GM23338 (cell line): ENCODE measurements at regions not wholly inside any gene's neighbourhood (a gene's known extent, or its start where the extent isn't known, plus 50 kb on each side); places are given as distances from the start of the nearest gene placed in this dataset.

Experiments
- CREB1 ChIP-seq: fragments of 250-450 bp; sonication (Bioruptor Pico); IDR thresholded peaks from 2 replicates; pipeline ENCODE4 v1.5.0; 2020; ENCODE audit warnings: low read depth, mild to moderate bottlenecking, moderate library complexity
- EZH2 ChIP-seq: fragments of 200-600 bp; sonication (generic); IDR thresholded peaks from one replicate; pipeline ENCODE4 v1.8.0; 2017; ENCODE audit warnings: antibody characterized with exemption, mild to moderate bottlenecking, low read depth; ENCODE audit not compliant: unreplicated experiment
- JUNB ChIP-seq: IDR thresholded peaks from one replicate; pipeline ENCODE4 v1.6.1; 2016; ENCODE audit warnings: antibody characterized with exemption; ENCODE audit not compliant: unreplicated experiment
- ZNF331 ChIP-seq: fragments of 250-450 bp; sonication (Bioruptor Pico); IDR thresholded peaks from 2 replicates; pipeline ENCODE4 v1.5.0; 2020; ENCODE audit warnings: low read depth, mild to moderate bottlenecking, moderate library complexity
- TF ChIP-seq, protein P1 (sequence below): IDR thresholded peaks from one replicate; pipeline ENCODE4 v1.6.1; 2018; ENCODE audit warnings: antibody characterized with exemption; ENCODE audit not compliant: unreplicated experiment
- TF ChIP-seq, protein P2 (sequence below), 2 experiments: fragments of 200-600 bp in 1 of 2; sonication (generic) in 1 of 2; conservative IDR thresholded peaks; 2 replicates each; pipeline versions ENCODE4 v1.5.1 to v1.6.1; 2016 to 2017; ENCODE audit warnings: antibody characterized with exemption in 2 of 2, low read depth in 2 of 2, mild to moderate bottlenecking in 2 of 2, moderate library complexity in 1 of 2

DNA sequence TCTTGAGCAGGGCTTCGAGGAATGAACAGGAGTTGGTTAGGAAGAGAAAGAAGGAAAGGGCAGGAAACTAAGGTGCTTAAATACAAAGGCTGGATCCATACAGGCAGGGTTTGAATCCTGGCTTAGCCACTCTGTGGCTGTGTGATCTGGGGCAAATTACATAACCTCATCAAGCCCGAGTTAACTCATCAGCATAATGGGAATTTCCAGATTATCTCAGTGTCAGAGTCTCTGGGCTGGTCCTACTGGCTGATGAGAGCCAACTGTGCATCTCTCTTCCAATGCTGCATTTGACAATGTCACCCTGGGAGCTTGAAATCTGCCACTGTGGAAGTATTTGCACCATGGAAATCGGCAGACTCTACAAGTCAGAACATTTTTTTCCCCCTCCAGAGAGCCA is 83.8 kb upstream of the SLC6A6 start:
- TF ChIP-seq, protein P1, sequence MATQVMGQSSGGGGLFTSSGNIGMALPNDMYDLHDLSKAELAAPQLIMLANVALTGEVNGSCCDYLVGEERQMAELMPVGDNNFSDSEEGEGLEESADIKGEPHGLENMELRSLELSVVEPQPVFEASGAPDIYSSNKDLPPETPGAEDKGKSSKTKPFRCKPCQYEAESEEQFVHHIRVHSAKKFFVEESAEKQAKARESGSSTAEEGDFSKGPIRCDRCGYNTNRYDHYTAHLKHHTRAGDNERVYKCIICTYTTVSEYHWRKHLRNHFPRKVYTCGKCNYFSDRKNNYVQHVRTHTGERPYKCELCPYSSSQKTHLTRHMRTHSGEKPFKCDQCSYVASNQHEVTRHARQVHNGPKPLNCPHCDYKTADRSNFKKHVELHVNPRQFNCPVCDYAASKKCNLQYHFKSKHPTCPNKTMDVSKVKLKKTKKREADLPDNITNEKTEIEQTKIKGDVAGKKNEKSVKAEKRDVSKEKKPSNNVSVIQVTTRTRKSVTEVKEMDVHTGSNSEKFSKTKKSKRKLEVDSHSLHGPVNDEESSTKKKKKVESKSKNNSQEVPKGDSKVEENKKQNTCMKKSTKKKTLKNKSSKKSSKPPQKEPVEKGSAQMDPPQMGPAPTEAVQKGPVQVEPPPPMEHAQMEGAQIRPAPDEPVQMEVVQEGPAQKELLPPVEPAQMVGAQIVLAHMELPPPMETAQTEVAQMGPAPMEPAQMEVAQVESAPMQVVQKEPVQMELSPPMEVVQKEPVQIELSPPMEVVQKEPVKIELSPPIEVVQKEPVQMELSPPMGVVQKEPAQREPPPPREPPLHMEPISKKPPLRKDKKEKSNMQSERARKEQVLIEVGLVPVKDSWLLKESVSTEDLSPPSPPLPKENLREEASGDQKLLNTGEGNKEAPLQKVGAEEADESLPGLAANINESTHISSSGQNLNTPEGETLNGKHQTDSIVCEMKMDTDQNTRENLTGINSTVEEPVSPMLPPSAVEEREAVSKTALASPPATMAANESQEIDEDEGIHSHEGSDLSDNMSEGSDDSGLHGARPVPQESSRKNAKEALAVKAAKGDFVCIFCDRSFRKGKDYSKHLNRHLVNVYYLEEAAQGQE = no peak
- TF ChIP-seq, protein P2, sequence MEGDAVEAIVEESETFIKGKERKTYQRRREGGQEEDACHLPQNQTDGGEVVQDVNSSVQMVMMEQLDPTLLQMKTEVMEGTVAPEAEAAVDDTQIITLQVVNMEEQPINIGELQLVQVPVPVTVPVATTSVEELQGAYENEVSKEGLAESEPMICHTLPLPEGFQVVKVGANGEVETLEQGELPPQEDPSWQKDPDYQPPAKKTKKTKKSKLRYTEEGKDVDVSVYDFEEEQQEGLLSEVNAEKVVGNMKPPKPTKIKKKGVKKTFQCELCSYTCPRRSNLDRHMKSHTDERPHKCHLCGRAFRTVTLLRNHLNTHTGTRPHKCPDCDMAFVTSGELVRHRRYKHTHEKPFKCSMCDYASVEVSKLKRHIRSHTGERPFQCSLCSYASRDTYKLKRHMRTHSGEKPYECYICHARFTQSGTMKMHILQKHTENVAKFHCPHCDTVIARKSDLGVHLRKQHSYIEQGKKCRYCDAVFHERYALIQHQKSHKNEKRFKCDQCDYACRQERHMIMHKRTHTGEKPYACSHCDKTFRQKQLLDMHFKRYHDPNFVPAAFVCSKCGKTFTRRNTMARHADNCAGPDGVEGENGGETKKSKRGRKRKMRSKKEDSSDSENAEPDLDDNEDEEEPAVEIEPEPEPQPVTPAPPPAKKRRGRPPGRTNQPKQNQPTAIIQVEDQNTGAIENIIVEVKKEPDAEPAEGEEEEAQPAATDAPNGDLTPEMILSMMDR (conservative IDR thresholded peaks at IDR 0.05; ENCODE audit: low read depth in 2 of 2) = no peak
- TF ChIP-seq JUNB (no peak), CREB1 (CRISPR knock-in tag) (no peak), ZNF331 (CRISPR knock-in tag) (no peak), EZH2 (no peak)
